ENCODE measurements at regions not wholly inside any gene's neighbourhood (a gene's known extent, or its start where the extent isn't known, plus 50 kb on each side); places are given as distances from the start of the nearest gene placed in this dataset.
"Not testable (repeated sequence)": the region's sequence is repeated elsewhere in the genome, so short reads cannot be mapped to it uniquely, and the experiment has no call there.

GRCh38 chrX:34270434-34270833 is 138.3 kb upstream of the FAM47A start:
- H3K27ac Mint-ChIP-seq, result no peak overlapping the region
- no peak for TF ChIP-seq CTCF (IDR thresholded peaks at IDR 0.05)
- ATAC-seq (ENCODE audit: low read depth), result no peak
- ChIA-PET CTCF (no interaction called here), POLR2A (no interaction called here)
- no peak for DNase-seq
- H3K4me1 Mint-ChIP-seq, result no peaks in the 10 kb centered on the region
- H3K4me3 Mint-ChIP-seq, result no peak overlapping the region
- H3K9me3 Mint-ChIP-seq, result no peaks in the 10 kb centered on the region
- no peaks in the 10 kb centered on the region for H3K27me3 Mint-ChIP-seq
- intact Hi-C loops (cut with micrococcal nuclease), result no loop called here
- H3K36me3 Mint-ChIP-seq (ENCODE audit: low read depth), result no peaks in the 10 kb centered on the region

DNA sequence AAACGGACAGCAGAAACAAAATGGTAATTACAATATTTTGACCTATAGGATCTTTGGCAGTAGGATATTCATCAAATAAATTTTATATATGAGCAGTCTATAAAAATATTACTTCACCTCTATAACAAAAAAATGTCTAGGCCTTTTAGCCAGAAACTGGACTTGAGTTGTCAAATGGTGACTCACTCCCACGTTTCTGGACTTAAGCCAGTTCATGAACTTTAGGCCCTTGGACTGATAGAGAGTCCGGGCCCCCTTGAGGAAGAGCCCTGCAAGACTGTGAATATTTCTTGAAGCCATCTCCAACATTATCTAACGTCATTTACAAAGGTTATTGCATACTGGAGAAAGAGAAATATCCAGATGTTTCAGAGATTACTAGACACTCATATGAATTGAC is 106.8 kb upstream of the FAM47A start:
- Mint-ChIP-seq H3K36me3 (ENCODE audit: low read depth) (no peaks in the 10 kb centered on the region), H3K4me1 (no peaks in the 10 kb centered on the region), H3K9me3 (no peaks in the 10 kb centered on the region), H3K4me3 (no peak overlapping the region), H3K27me3 (no peaks in the 10 kb centered on the region), H3K27ac (no peak overlapping the region)
- no peak for TF ChIP-seq CTCF (IDR thresholded peaks at IDR 0.05)
- CTCF ChIA-PET, result no interaction called here
- ATAC-seq (ENCODE audit: low read depth) (no peak), DNase-seq (no peak)
- intact Hi-C loops (cut with micrococcal nuclease), result no loop called here
- POLR2A ChIA-PET, result no interaction called here

DNA sequence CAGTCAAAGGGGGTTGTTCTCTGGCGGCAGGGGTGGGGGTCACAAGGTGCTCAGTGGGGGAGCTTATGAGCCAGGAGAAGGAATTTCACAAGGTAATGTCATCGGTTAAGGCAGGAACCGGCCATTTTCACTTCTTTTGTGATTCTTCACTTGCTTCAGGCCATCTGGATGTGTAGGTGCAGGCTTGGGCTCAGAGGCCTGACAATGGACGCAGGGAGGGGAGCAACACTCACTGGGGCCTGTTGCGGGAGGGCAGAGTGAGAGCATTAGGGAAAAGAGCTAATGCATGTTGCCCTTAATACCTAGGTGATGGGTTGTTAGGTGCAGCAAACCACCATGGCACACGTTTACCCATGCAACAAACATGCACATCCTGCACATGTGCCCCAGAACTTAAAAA is 98.0 kb upstream of the FAM47A start:
- POLR2A ChIA-PET; ATAC-seq (ENCODE audit: low read depth); DNase-seq; CTCF ChIA-PET; H3K9me3 Mint-ChIP-seq; H3K27me3 Mint-ChIP-seq; H3K36me3 Mint-ChIP-seq (ENCODE audit: low read depth); H3K4me3 Mint-ChIP-seq; intact Hi-C loops (cut with micrococcal nuclease); H3K4me1 Mint-ChIP-seq; H3K27ac Mint-ChIP-seq: not testable (repeated sequence)

DNA sequence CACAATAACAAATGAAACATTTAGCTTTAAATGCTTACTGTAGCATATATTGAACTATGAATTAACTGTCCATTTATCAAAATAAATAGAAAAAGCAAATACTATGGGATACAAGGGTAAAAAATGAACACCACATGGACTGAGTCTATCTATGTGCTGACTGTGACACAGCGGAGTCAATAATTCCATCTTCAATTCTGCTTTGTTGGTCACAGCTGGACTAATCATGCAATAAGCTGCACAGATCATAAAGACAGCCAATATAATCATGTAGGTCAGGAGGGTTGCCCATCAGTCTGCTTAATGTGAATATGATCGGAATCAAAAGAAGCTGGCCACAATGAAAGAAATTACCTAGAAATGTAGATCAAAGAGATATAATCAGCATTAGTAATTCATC is 95.7 kb upstream of the FAM47A start:
- no peaks in the 10 kb centered on the region for H3K36me3 Mint-ChIP-seq (ENCODE audit: low read depth)
- H3K4me3 Mint-ChIP-seq, result no peak overlapping the region
- DNase-seq (no peak), ATAC-seq (ENCODE audit: low read depth) (no peak)
- intact Hi-C loops (cut with micrococcal nuclease), result no loop called here
- ChIA-PET CTCF (no interaction called here), POLR2A (no interaction called here)
- H3K9me3 Mint-ChIP-seq, result peaks cover 4% of the 10 kb centered on the region
- H3K27me3 Mint-ChIP-seq, result no peaks in the 10 kb centered on the region
- no peaks in the 10 kb centered on the region for H3K4me1 Mint-ChIP-seq
- no peak for TF ChIP-seq CTCF (IDR thresholded peaks at IDR 0.05)
- no peak overlapping the region for H3K27ac Mint-ChIP-seq

DNA sequence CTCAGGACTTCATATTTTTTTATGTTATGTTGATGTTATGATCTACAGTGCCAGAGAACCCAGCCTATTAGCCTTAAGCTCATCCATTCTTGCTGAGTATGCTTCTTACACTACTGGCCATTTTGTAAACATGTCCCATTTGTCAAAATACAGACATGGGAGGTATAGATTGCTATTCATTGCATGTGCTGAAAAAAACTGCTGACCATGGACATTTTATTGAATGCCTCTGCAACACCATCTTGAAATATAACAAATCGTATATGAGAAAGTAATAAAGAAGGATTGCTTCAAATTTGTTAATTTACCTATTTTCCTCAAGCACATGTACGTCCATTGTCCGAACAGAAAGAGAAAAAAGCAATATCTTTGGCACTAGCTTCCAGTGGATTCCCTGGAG is 91.5 kb upstream of the FAM47A start:
- intact Hi-C loops (cut with micrococcal nuclease), result no loop called here
- no peak for DNase-seq
- H3K4me1 Mint-ChIP-seq, result no peaks in the 10 kb centered on the region
- H3K27ac Mint-ChIP-seq, result no peak overlapping the region
- ChIA-PET CTCF (no interaction called here), POLR2A (no interaction called here)
- H3K36me3 Mint-ChIP-seq (ENCODE audit: low read depth), result no peaks in the 10 kb centered on the region
- no peak overlapping the region for H3K4me3 Mint-ChIP-seq
- no peaks in the 10 kb centered on the region for H3K9me3 Mint-ChIP-seq
- TF ChIP-seq CTCF (IDR thresholded peaks at IDR 0.05), result no peak
- ATAC-seq (ENCODE audit: low read depth), result no peak
- no peaks in the 10 kb centered on the region for H3K27me3 Mint-ChIP-seq

DNA sequence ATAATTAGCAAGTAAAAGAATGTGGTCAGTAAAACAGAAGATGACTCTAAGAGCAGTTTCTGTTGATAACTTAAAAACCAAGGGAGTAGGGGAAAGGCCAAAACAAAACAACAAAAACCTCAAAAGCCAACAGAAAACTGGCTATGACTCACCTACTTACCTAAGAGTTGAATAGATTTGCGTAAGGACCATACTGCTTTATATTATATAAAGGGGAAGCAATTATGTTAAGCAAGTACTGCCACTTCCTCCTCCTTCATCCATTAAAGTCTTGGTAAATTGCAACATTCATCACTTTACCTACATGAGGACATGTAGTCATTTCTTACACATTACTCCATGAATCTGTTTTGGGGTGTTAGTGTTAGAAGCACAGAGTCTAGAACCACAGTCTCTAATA is 85.9 kb upstream of the FAM47A start:
- ChIA-PET POLR2A (no interaction called here), CTCF (no interaction called here)
- Mint-ChIP-seq H3K9me3 (no peaks in the 10 kb centered on the region), H3K4me1 (no peaks in the 10 kb centered on the region), H3K27me3 (no peaks in the 10 kb centered on the region), H3K36me3 (ENCODE audit: low read depth) (no peaks in the 10 kb centered on the region), H3K4me3 (no peak overlapping the region), H3K27ac (no peak overlapping the region)
- ATAC-seq (ENCODE audit: low read depth), result no peak
- intact Hi-C loops (cut with micrococcal nuclease), result no loop called here
- DNase-seq, result no peak
- no peak for TF ChIP-seq CTCF (IDR thresholded peaks at IDR 0.05)

Measured in activated B cell treated with CpG ODN at 0.5 μM for 24 hours (primary cell).